Parathyroid adenoma (tissue), 2 donors: ENCODE measurements at regions not wholly inside any gene's neighbourhood (a gene's known extent, or its start where the extent isn't known, plus 50 kb on each side); places are given as distances from the start of the nearest gene placed in this dataset.

Source experiments
- H2AFZ ChIP-seq: fragments of 300-600 bp; sonication (generic); one replicate; pipeline ENCODE4 v1.7.0; 2017; ENCODE audit warnings: antibody characterized with exemption, mild to moderate bottlenecking
- H3K27ac ChIP-seq: fragments of 300-600 bp; sonication (generic); one replicate; pipeline ENCODE4 v1.7.0; 2017
- H3K27me3 ChIP-seq: fragments of 300-600 bp; sonication (generic); one replicate; pipeline ENCODE4 v1.7.0; 2017; ENCODE audit warnings: low read length; ENCODE audit not compliant: control insufficient read depth, insufficient read depth
- H3K36me3 ChIP-seq: fragments of 300-600 bp; sonication (generic); one replicate; pipeline ENCODE4 v1.7.0; 2017; ENCODE audit warnings: low read length; ENCODE audit not compliant: control insufficient read depth, insufficient read depth
- H3K4me1 ChIP-seq: fragments of 300-600 bp; sonication (generic); one replicate; pipeline ENCODE4 v1.7.0; 2017; ENCODE audit warnings: control low read depth
- H3K4me2 ChIP-seq: fragments of 300-600 bp; sonication (generic); one replicate; pipeline ENCODE4 v1.7.0; 2017; ENCODE audit warnings: low read length
- H3K4me3 ChIP-seq: fragments of 300-600 bp; sonication (generic); one replicate; pipeline ENCODE4 v1.7.0; 2017; ENCODE audit warnings: low read depth, low read length
- H3K79me2 ChIP-seq: fragments of 300-600 bp; sonication (generic); one replicate; pipeline ENCODE4 v1.7.0; 2017; ENCODE audit warnings: control low read depth
- H3K9ac ChIP-seq: fragments of 300-600 bp; sonication (generic); one replicate; pipeline ENCODE4 v1.7.0; 2017; ENCODE audit warnings: mild to moderate bottlenecking
- H3K9me3 ChIP-seq: fragments of 300-600 bp; sonication (generic); one replicate; pipeline ENCODE4 v1.7.0; 2017; ENCODE audit warnings: low read length; ENCODE audit not compliant: control insufficient read depth
- TF ChIP-seq, protein P1 (sequence below): fragments of 300-600 bp; sonication (generic); IDR thresholded peaks from one replicate; pipeline ENCODE4 v1.7.0; 2017; ENCODE audit warnings: antibody characterized with exemption, mild to moderate bottlenecking
- donor health status: primary hyperparathyroidism.

DNA sequence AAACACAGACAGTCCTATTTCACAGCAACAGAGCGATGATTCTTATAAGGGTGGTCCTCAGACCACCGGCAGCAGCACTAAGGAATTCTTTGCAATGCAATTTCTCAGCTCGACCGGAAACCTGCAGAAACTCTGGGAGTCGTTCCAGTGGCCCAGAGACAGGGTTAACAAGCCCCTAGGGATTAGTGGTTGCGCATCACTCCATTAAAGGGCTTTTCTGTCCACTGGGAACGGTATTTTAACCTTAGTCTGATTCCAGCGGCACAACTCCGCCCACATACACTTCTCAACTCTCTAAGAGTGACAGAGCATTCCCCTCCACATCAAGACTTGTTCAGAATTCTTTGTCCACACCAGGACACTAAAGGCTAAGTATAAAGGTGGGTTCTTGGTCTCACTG, 341.5 kb downstream of the TFAP2A start:
- Histone ChIP-seq H3K4me1 (peaks cover 5% of the 10 kb centered on the region), H3K36me3 (no peaks in the 10 kb centered on the region), H3K27me3 (no peaks in the 10 kb centered on the region), H3K79me2 (no peaks in the 10 kb centered on the region), H3K4me3 (no peak overlapping the region), H3K4me2 (no peak overlapping the region), H3K9ac (no peak overlapping the region), H2AFZ (no peak overlapping the region), H3K27ac (no peak overlapping the region), H3K9me3 (no peaks in the 10 kb centered on the region)
- TF ChIP-seq, protein P1, sequence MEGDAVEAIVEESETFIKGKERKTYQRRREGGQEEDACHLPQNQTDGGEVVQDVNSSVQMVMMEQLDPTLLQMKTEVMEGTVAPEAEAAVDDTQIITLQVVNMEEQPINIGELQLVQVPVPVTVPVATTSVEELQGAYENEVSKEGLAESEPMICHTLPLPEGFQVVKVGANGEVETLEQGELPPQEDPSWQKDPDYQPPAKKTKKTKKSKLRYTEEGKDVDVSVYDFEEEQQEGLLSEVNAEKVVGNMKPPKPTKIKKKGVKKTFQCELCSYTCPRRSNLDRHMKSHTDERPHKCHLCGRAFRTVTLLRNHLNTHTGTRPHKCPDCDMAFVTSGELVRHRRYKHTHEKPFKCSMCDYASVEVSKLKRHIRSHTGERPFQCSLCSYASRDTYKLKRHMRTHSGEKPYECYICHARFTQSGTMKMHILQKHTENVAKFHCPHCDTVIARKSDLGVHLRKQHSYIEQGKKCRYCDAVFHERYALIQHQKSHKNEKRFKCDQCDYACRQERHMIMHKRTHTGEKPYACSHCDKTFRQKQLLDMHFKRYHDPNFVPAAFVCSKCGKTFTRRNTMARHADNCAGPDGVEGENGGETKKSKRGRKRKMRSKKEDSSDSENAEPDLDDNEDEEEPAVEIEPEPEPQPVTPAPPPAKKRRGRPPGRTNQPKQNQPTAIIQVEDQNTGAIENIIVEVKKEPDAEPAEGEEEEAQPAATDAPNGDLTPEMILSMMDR: no peak

DNA sequence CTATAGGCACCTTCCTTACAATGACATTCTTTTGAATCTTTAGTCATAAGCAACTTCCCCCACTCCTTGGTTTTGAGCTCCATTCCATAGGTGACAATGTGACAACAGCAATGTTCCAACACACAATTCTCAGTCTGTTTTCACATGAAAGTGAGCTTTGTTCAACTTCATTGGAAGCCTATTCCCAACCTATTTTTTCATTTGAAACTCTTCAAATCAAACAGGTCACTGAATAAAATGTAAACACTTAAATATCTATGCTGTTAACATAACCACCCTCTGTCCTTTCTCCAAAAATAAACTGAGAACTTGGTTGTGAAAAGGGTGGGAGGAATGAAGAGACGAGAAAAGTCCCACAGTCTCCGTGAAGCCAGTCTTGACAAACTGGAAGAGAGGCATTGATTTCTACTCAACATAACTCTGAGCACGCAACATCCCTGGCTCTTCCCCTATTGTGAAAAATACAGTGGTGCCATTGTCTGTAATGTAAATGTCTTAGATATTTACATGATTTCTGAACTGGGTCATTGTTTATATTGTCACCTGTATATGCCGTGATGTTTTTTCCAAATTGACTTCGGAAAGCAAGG, 343.1 kb downstream of the TFAP2A start:
- H3K9me3 ChIP-seq: no peaks in the 10 kb centered on the region
- no peaks in the 10 kb centered on the region for H3K36me3 ChIP-seq
- H3K4me3 ChIP-seq: no peak overlapping the region
- H3K4me2 ChIP-seq: no peak overlapping the region
- no peak overlapping the region for H3K9ac ChIP-seq
- no peak overlapping the region for H3K27ac ChIP-seq
- no peaks in the 10 kb centered on the region for H3K4me1 ChIP-seq
- H3K79me2 ChIP-seq: no peaks in the 10 kb centered on the region
- no peaks in the 10 kb centered on the region for H3K27me3 ChIP-seq
- TF ChIP-seq, protein P1: no peak
- H2AFZ ChIP-seq: no peak overlapping the region

DNA sequence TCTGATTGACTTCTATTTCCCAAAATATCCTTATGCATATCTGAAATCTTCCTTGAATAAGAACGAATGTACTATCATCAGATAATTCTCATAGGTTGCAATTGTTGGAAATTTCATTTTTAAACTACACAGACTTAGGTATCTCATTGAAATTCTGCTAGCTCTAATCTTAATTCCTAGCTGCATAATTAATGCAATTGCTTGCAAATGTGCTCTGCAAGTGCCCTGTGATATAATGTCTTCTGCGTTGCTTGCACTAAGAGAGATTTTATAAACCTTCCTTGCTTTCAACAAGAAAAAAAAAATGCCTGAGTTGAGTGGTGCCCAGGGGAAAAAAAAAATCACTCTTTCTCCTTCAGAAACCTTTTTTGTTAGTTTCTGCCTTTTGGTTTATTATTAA, 354.9 kb downstream of the TFAP2A start:
- Histone ChIP-seq H3K4me2 (no peak overlapping the region), H3K4me1 (no peaks in the 10 kb centered on the region), H3K36me3 (no peaks in the 10 kb centered on the region), H3K9ac (no peak overlapping the region), H3K79me2 (no peaks in the 10 kb centered on the region), H3K27me3 (no peaks in the 10 kb centered on the region), H2AFZ (no peak overlapping the region), H3K27ac (no peak overlapping the region), H3K9me3 (no peaks in the 10 kb centered on the region), H3K4me3 (no peak overlapping the region)
- TF ChIP-seq, protein P1: no peak

DNA sequence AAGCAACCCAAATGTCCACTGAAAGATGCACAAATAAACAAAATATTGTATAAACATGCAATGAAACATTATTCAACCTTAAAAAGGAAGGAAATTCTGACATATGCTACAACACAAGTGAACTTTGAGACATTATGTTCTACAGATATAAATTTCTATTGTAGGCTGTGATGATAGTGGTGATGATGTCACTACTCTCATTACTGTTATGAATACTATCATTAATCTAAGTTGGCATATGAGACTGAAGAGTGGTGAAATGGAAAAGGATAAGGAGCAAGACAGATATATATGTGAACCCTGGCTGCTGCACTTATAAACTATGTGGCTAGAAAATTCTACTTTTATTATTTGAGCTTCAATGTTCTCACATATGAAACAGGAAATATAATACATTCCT, 360.2 kb downstream of the TFAP2A start:
- TF ChIP-seq, protein P1: no peak
- H3K9me3 ChIP-seq: no peaks in the 10 kb centered on the region
- no peak overlapping the region for H2AFZ ChIP-seq

DNA sequence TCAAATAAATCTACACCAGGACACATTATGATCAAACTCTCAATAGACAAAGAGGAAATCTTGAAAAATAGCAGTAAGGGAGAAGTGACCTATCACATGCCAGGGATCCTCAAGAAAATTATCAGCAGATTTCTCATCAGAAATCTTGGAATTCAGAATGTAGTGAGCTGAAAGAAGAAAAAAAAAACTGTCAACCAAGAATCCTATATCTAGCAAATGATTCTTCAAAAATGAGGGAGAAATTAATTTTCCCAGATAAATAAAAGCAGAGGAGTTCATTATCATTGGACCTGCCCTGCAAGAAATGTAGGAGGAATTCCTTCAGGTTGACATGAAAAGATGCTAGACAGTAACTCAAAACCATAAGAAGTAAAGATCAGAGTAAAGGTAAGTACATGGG, 363.6 kb downstream of the TFAP2A start:
- no peaks in the 10 kb centered on the region for H3K4me1 ChIP-seq
- H3K4me3 ChIP-seq: no peak overlapping the region
- no peaks in the 10 kb centered on the region for H3K9me3 ChIP-seq
- no peak overlapping the region for H2AFZ ChIP-seq
- H3K9ac ChIP-seq: no peak overlapping the region
- H3K36me3 ChIP-seq: no peaks in the 10 kb centered on the region
- no peaks in the 10 kb centered on the region for H3K79me2 ChIP-seq
- TF ChIP-seq, protein P1: no peak
- no peaks in the 10 kb centered on the region for H3K27me3 ChIP-seq
- no peak overlapping the region for H3K4me2 ChIP-seq
- H3K27ac ChIP-seq: no peak overlapping the region

More for the DNA sequence above, 360.2 kb downstream of the TFAP2A start:
- no peaks in the 10 kb centered on the region for H3K27me3 ChIP-seq
- H3K79me2 ChIP-seq: no peaks in the 10 kb centered on the region
- H3K4me2 ChIP-seq: no peak overlapping the region
- H3K9ac ChIP-seq: no peak overlapping the region
- H3K27ac ChIP-seq: no peak overlapping the region
- no peak overlapping the region for H3K4me3 ChIP-seq
- no peaks in the 10 kb centered on the region for H3K4me1 ChIP-seq
- H3K36me3 ChIP-seq: no peaks in the 10 kb centered on the region
